ENCODE measurements at regions not wholly inside any gene's neighbourhood (a gene's known extent, or its start where the extent isn't known, plus 50 kb on each side); places are given as distances from the start of the nearest gene placed in this dataset.

- no peaks in the 10 kb centered on the region for H3K27me3 Mint-ChIP-seq (ENCODE audit: low read depth)
- H3K27ac Mint-ChIP-seq = no peak overlapping the region
- H3K4me3 Mint-ChIP-seq = no peak overlapping the region
- no peaks in the 10 kb centered on the region for H3K9me3 Mint-ChIP-seq
- TF ChIP-seq, protein P1, sequence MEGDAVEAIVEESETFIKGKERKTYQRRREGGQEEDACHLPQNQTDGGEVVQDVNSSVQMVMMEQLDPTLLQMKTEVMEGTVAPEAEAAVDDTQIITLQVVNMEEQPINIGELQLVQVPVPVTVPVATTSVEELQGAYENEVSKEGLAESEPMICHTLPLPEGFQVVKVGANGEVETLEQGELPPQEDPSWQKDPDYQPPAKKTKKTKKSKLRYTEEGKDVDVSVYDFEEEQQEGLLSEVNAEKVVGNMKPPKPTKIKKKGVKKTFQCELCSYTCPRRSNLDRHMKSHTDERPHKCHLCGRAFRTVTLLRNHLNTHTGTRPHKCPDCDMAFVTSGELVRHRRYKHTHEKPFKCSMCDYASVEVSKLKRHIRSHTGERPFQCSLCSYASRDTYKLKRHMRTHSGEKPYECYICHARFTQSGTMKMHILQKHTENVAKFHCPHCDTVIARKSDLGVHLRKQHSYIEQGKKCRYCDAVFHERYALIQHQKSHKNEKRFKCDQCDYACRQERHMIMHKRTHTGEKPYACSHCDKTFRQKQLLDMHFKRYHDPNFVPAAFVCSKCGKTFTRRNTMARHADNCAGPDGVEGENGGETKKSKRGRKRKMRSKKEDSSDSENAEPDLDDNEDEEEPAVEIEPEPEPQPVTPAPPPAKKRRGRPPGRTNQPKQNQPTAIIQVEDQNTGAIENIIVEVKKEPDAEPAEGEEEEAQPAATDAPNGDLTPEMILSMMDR (IDR thresholded peaks at IDR 0.05; ENCODE audit: unreplicated experiment) = no peak
- DNase-seq (ENCODE audit: low spot score in 2 of 2, unreplicated experiment in 2 of 2) = no peak
- peaks cover 38% of the 10 kb centered on the region for H3K4me1 Mint-ChIP-seq
- no peaks in the 10 kb centered on the region for H3K36me3 Mint-ChIP-seq
Measured at GRCh38 chr12:4138051-4138450, 135.5 kb upstream of the CCND2 start.

- TF ChIP-seq, protein P1 (IDR thresholded peaks at IDR 0.05; ENCODE audit: unreplicated experiment) = no peak
- DNase-seq (ENCODE audit: low spot score in 2 of 2, unreplicated experiment in 2 of 2) = no peak
- peaks cover 38% of the 10 kb centered on the region for H3K4me1 Mint-ChIP-seq
Measured at GRCh38 chr12:4137441-4137840, 136.1 kb upstream of the CCND2 start.

GRCh38 chr12:4137015-4137414 is 136.5 kb upstream of the CCND2 start:
- Mint-ChIP-seq H3K36me3 (no peaks in the 10 kb centered on the region), H3K9me3 (peaks cover 1% of the 10 kb centered on the region), H3K4me1 (peaks cover 38% of the 10 kb centered on the region), H3K4me3 (no peak overlapping the region), H3K27ac (peak overlapping the region; percentile 78), H3K27me3 (ENCODE audit: low read depth) (no peaks in the 10 kb centered on the region)
- no peak for DNase-seq (ENCODE audit: low spot score in 2 of 2, unreplicated experiment in 2 of 2)
- TF ChIP-seq, protein P1 (IDR thresholded peaks at IDR 0.05; ENCODE audit: unreplicated experiment) = no peak

More at GRCh38 chr12:4137441-4137840, 136.1 kb upstream of the CCND2 start:
- Mint-ChIP-seq H3K36me3 (no peaks in the 10 kb centered on the region), H3K27me3 (ENCODE audit: low read depth) (no peaks in the 10 kb centered on the region), H3K9me3 (no peaks in the 10 kb centered on the region), H3K27ac (peak overlapping the region; percentile 78), H3K4me3 (no peak overlapping the region)

- peaks cover 9% of the 10 kb centered on the region for H3K9me3 Mint-ChIP-seq
- TF ChIP-seq, protein P1 (IDR thresholded peaks at IDR 0.05; ENCODE audit: unreplicated experiment) = no peak
- H3K36me3 Mint-ChIP-seq = no peaks in the 10 kb centered on the region
- H3K4me1 Mint-ChIP-seq = peaks cover 38% of the 10 kb centered on the region
- H3K27ac Mint-ChIP-seq = peak overlapping the region; percentile 78
- H3K27me3 Mint-ChIP-seq (ENCODE audit: low read depth) = no peaks in the 10 kb centered on the region
- H3K4me3 Mint-ChIP-seq = peak overlapping the region; percentile 8
- DNase-seq (ENCODE audit: low spot score in 2 of 2, unreplicated experiment in 2 of 2) = no peak
Measured at GRCh38 chr12:4135919-4136605, 137.5 kb upstream of the CCND2 start.

DNA sequence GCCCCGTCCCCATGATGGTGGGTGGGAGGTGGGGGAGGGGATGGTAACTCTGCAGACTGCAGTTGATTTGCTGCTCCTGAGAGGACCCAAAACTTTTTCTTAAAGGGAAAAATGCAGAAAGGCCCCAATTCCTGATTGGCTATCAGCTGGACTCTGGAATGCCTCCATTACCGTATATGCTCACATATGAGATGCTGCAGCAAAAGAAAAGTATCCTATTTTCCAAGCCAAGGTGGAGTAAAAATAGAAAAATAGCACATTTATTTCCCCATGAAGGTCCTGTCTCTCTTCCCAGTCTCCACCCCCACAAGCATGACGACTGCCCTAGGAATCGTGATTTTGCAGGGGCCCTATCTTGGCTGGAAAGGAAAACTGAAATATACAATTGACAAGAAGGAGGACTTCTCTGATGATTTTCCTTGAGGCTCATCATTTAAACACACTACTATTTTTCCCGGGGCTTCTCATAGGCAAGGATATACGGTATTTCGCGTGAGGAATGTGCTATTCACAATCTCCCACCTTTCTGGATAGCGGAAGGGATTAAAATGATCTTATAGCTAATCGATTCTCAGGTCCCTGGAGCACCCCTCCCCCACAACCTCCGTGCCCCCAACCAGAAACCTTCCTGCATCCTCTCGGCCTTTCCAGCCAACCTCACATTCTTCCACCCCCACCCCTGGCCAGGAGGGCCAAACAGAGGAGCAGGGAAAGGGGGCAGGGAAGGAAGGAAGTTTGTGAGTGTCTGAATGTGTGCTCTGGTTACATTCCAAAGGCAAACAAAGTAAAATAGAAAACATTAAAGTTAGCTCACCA is 138.9 kb upstream of the CCND2 start:
- TF ChIP-seq, protein P1 (IDR thresholded peaks at IDR 0.05; ENCODE audit: unreplicated experiment) = no peak
- H3K4me3 Mint-ChIP-seq = peak overlapping the region; percentile 46
- peak overlapping the region; percentile 78 for H3K27ac Mint-ChIP-seq

More for the DNA sequence above, 138.9 kb upstream of the CCND2 start:
- no peak for DNase-seq (ENCODE audit: low spot score in 2 of 2, unreplicated experiment in 2 of 2)
- Mint-ChIP-seq H3K27me3 (ENCODE audit: low read depth) (no peaks in the 10 kb centered on the region), H3K9me3 (peaks cover 13% of the 10 kb centered on the region), H3K36me3 (no peaks in the 10 kb centered on the region), H3K4me1 (peaks cover 38% of the 10 kb centered on the region)

Data from mesothelial cell of epicardium (in vitro differentiated cells).